ENCODE measurements at regions not wholly inside any gene's neighbourhood (a gene's known extent, or its start where the extent isn't known, plus 50 kb on each side); places are given as distances from the start of the nearest gene placed in this dataset.
A peak's percentile ranks its signal among the peaks of the same experiment; 100 is the strongest.
"Not testable (repeated sequence)": the region's sequence is repeated elsewhere in the genome, so short reads cannot be mapped to it uniquely, and the experiment has no call there.

- DNase-seq, result not testable (repeated sequence)
These were observed 249.0 kb downstream of the SLCO4C1 start for GRCh38 chr5:102047073-102047472.

GRCh38 chr5:102040326-102040725, 255.8 kb downstream of the SLCO4C1 start:
- DNase-seq, result no peak

- DNase-seq, result no peak
These were observed 259.2 kb downstream of the SLCO4C1 start for GRCh38 chr5:102036927-102037326.

GRCh38 chr5:102031711-102032110, 264.4 kb downstream of the SLCO4C1 start:
- no peak for DNase-seq

DNA sequence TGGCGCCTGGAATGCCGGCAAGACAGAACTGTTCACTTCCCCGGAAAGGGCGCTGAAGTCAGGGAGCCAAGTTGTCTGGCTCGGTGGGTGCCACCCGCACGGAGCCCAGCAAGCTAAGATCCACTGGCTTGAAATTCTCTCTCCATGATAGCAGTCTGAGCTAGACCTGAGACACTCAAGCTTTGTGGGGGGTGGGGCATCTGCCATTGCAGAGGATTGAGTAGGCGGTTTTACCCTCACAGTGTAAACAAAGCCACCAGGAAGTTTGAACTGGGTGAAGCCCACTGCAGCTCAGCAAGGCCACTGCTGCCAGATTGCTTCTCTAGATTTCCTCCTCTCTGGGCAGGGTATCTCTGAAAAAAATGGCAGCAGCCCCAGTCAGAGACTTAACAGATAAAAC, 277.4 kb downstream of the SLCO4C1 start:
- no peak for DNase-seq

DNA sequence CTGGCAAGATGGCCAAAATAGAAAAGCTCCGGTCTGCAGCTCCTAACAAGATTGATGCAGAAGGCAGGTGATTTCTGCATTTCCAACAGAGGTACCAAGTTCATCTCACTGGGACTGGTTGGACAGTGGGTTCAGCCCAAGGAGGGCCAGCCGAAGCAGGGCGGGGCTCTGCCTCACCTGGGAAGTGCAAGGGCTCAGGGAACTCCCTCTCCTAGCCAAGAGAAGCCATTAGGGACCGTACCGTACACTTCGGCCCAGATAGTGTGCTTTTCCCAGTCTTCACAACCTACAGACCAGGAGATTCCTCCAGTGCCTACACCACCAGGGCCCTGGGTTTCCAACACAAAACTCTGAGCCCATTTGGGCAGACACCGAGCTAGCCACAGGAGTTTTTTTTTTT, 277.8 kb downstream of the SLCO4C1 start:
- DNase-seq, result no peak

- no peak for DNase-seq
These were observed 281.7 kb downstream of the SLCO4C1 start for GRCh38 chr5:102014371-102014770.

GRCh38 chr5:102010644-102011043, 285.4 kb downstream of the SLCO4C1 start:
- no peak for DNase-seq

- DNase-seq, result no peak
These were observed 298.8 kb downstream of the SLCO4C1 start for GRCh38 chr5:101997235-101997634.

DNA sequence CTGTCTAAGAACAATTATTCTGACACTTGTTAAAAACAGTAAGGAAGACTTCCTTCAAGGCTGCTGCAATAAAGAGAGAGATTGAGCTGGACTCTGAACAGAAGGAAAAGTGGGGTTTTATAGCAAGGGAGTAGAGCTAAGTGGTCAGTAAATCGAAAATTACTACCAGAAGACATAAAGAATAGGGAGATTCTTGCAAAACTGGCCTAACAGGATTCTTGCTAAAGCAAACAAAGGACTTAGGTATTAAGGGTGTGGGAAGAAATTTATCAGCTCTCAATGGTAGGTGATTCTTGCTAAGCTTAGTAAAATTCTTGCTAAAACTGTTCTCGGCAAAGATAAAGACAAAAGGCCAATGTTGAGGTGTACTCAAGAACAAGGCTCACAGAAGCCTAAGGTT, 300.5 kb downstream of the SLCO4C1 start:
- no peak for DNase-seq

DNA sequence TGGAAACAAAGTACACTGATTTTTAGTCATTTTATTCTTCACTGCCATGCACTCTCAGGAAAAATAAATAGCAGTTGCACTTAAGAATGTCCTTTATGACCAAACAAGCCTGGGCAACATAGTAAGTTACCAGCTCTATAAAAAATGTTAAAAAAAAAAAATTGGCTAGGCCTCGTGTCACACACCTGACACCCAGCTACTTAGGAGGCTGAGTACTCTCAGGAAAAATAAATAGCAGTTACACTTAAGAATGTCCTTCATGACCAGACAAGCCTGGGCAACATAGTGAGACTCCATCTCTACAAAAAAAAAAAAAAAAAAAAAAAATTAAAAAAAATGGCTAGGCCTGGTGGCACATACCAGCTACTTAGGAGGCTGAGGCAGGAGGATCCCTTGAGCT, 304.6 kb downstream of the SLCO4C1 start:
- DNase-seq, result no peak

- no peak for DNase-seq
These were observed 306.4 kb downstream of the SLCO4C1 start for GRCh38 chr5:101989659-101990058.

GRCh38 chr5:101977729-101978345, 318.2 kb downstream of the SLCO4C1 start:
- DNase-seq, result peak; percentile 47

- no peak for DNase-seq
These were observed 319.2 kb downstream of the SLCO4C1 start for GRCh38 chr5:101976933-101977332.

GRCh38 chr5:101969742-101970141, 326.3 kb downstream of the SLCO4C1 start:
- DNase-seq, result no peak

DNA sequence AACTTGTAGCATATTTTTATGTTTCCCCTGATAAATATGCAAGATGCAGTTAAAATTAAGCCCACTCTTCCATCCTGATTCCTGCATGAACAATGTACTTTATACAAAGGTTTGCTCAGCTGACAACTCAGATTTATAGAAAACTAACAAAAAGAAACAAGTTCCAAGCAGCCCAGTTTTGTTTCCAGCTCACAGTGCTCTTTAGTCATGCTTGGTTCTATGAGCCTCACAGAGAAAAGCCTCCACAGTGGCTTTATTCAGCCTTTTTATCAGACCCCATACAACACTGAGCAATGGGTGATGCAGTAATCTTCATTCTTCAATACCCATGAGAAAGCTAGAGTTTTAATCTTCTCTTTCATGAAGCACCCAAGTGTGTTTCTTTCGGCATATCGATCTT, 329.6 kb downstream of the SLCO4C1 start:
- no peak for DNase-seq

DNA sequence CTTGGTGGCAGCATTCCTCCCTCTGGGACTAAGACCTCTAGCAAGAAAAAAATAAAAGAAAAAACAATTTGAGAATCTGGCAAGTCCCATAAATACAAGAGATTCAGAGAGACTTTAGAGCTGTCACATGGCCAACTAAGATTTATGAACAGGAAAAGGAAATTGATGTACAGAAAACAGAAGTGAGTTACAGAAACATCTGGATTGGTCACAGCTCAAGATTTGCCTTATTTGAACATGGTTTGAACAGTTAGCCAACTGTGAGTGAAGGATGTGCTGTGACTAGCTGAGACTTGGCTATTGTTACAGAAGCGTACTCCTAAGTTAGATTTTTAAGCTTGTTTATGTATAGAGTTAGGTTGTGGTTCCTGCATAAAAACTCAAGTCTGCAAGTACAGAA, 340.2 kb downstream of the SLCO4C1 start:
- no peak for DNase-seq

GRCh38 chr5:101950019-101950418, 346.1 kb downstream of the SLCO4C1 start:
- DNase-seq, result no peak

GRCh38 chr5:101948615-101949014, 347.5 kb downstream of the SLCO4C1 start:
- no peak for DNase-seq

DNA sequence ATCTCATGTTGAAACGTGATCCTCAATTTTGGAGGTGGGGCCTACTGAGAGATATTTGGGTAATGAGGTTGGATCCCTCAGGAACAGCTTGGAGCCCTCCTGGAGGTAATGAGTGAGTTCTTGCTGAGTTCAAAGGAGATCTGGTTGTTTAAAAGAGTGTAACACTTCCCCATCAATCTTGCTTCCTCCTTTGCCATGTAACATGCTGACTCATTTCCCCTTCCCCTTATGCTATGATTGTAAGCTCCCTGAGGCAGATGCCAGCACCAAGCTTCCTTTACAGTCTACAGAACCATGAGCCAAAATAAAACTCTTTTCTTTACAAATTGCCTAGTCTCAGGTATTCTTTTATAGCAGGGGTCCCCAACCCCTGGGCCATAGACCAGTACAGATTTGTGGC, 352.3 kb downstream of the SLCO4C1 start:
- DNase-seq, result no peak

DNA sequence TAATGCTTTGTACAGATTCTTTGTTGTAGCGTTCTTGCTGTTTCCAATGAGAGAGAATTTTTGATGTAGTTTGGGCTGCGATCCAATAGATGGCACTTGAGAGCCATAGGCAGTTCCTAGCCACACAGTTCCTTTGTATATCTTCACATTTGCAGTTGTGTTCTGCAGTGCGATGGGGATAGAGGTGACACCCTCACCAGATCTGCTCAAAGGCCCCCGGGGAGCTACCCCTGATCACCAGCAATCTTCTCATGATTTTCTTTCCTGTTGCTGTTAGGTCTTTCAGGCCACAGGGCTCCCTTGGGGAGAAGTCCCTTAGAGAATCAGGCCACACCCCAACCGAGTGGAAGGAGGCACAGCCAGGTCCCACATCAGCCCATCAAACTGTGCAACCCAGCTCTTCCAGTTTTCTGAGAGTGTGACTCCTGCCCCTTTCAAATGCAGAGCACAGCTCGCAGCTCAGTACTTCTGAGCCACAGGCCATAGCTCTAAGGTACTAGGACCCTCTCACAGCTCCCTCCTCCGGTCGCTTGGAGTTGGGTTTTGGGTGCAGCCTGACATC, 353.7 kb downstream of the SLCO4C1 start:
- DNase-seq, result peak; percentile 11

DNA sequence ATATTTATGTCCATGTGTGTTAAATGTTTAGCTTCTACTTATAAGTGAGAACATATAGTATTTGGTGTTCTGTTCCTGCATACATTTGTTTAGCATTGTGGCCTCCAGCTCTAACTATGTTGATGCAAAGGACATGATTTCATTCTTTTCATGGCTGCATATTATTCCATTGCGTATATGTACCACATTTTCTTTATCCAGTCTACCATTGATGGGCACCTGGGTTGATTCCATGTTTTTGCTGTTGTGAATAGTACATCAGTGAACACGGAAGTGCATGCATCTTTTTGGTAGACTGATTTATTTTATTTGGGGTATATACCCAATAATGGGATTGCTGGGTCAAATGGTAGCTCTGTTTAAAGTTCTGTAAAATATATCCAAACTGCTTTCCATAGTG, 359.0 kb downstream of the SLCO4C1 start:
- no peak for DNase-seq

DNA sequence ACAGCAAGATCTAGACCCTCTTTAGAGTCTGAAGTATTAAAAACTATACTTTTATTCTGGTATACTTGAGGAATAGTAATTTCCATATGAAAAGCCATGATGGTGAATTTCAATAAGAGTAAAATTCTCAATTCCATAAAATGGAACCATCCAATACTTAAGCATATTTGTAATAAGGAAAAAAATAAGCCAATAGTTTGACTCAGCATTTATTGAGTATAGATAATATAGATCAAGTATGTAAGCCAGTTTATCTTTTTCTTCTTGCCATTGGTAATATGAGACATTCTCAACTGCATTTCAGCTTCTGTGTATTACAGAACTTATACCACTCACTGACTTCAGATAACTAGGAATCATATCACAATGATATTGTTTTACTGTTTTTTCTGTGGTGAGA, 361.0 kb downstream of the SLCO4C1 start:
- DNase-seq, result no peak

DNA sequence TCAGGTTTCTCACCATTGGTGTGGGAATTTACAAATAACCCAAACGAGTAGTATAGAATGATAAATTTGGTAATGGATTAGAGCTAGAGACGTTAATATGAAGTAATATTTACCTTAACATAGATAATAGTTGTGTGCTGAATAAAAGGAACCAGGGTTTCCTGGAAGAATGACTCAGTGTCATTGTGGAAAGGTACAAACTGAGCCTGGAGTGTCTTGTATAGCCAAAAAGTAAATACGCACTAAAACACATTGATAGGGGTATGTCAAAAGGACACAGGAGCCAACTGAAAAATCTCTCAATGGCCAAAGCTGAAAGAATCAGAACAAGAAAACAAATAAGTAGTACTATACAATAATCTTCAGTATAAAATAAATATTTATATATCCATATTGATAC, 363.5 kb downstream of the SLCO4C1 start:
- DNase-seq, result no peak

- DNase-seq, result no peak
These were observed 366.5 kb downstream of the SLCO4C1 start for GRCh38 chr5:101929628-101930027.

All from fibroblast of skin of scalp (primary cell).